ENCODE measurements at regions not wholly inside any gene's neighbourhood (a gene's known extent, or its start where the extent isn't known, plus 50 kb on each side); places are given as distances from the start of the nearest gene placed in this dataset.

GRCh38 chrX:4851534-4851933 is 1138.1 kb upstream of the PRKX start (continued):
- no peak for TF ChIP-seq POLR2AphosphoS5 (IDR thresholded peaks at IDR 0.05; ENCODE audit: low read length)

- H3K4me1 ChIP-seq (ENCODE audit: control insufficient read depth, insufficient read depth, low read length), result no peaks in the 10 kb centered on the region
- no peaks in the 10 kb centered on the region for H3K36me3 ChIP-seq (ENCODE audit: control insufficient read depth in 2 of 2, insufficient read depth in 2 of 2, low read length in 1 of 2)
- intact Hi-C loops (cut with micrococcal nuclease; ENCODE audit: unreplicated experiment), result no loop called here
- DNase-seq (ENCODE audit: low read depth, low spot score) (no peak), FAIRE-seq (no peak), ATAC-seq (no peak)
- 51% methylated on average over 4 of the region's 4 CpGs for WGBS (ENCODE audit: insufficient coverage, insufficient replicate concordance, low lambda C conversion rate, missing lambda C conversion rate)
- BruUV-seq (replicated peaks), result no TSS peak
- H3K4me3 ChIP-seq, result no peak overlapping the region
- ChIA-PET CTCF (no interaction called here), SMC1A (ENCODE audit: uncharacterized antibody, unreplicated experiment) (no interaction called here), RAD21 (ENCODE audit: unreplicated experiment) (no interaction called here), POLR2A (no interaction called here)
- no peaks in the 10 kb centered on the region for H3K79me2 ChIP-seq (ENCODE audit: control insufficient read depth, insufficient read depth, low read length)
- no peaks in the 10 kb centered on the region for H4K20me1 ChIP-seq (ENCODE audit: control insufficient read depth, insufficient read depth)
- in situ Hi-C loops (cut with MboI), result no loop called here
- H3K27ac ChIP-seq (ENCODE audit: control insufficient read depth, insufficient read depth), result no peak overlapping the region
- H2AFZ ChIP-seq (ENCODE audit: control insufficient read depth, low read depth, low read length), result no peak overlapping the region
- H3K9ac ChIP-seq (ENCODE audit: control insufficient read depth, insufficient read depth, low read length), result no peak overlapping the region
- no peaks in the 10 kb centered on the region for H3K9me3 ChIP-seq (replicated peaks; ENCODE audit: control insufficient read depth, insufficient read depth, low read length)
- H3K4me2 ChIP-seq (ENCODE audit: control insufficient read depth, insufficient read depth), result no peak overlapping the region
- no peaks in the 10 kb centered on the region for H3K27me3 ChIP-seq (replicated peaks in 1 of 2; ENCODE audit: control insufficient read depth in 2 of 2, insufficient read depth in 2 of 2, low read length in 1 of 2)
- TF ChIP-seq RBBP5 (conservative IDR thresholded peaks at IDR 0.05) (no peak), CHD4 (IDR thresholded peaks at IDR 0.05) (no peak), PBX3 (IDR thresholded peaks at IDR 0.05; ENCODE audit: insufficient replicate concordance, low read depth, low read length) (no peak), ZBTB40 (IDR thresholded peaks at IDR 0.05; ENCODE audit: borderline replicate concordance) (no peak), PML (IDR thresholded peaks at IDR 0.05; ENCODE audit: low read length) (no peak), EGR1 (IDR thresholded peaks at IDR 0.05; ENCODE audit: borderline replicate concordance in 1 of 2, low read depth in 2 of 2, low read length in 2 of 2) (no peak), MYC (IDR thresholded peaks at IDR 0.05; ENCODE audit: insufficient read depth, insufficient read length, insufficient replicate concordance, low read length, severe bottlenecking) (no peak), MYB (IDR thresholded peaks at IDR 0.05; ENCODE audit: borderline replicate concordance, low read depth, low read length) (no peak), TCF12 (IDR thresholded peaks at IDR 0.05; ENCODE audit: low read depth, low read length) (no peak), BCLAF1 (IDR thresholded peaks at IDR 0.05) (no peak), CEBPZ (IDR thresholded peaks at IDR 0.05; ENCODE audit: low read depth, low read length) (no peak)
Observed at GRCh38 chrX:4850312-4850711, 1136.9 kb upstream of the PRKX start.

Measured in GM12878 (cell line).